ENCODE measurements at regions not wholly inside any gene's neighbourhood (a gene's known extent, or its start where the extent isn't known, plus 50 kb on each side); places are given as distances from the start of the nearest gene placed in this dataset.

- Mint-ChIP-seq H3K4me1 (ENCODE audit: low read depth) (no peaks in the 10 kb centered on the region), H3K4me3 (no peak overlapping the region), H3K27ac (no peak overlapping the region), H3K36me3 (ENCODE audit: insufficient read depth in 2 of 2) (peaks cover 0 to 2% of the 10 kb centered on the region in 2 donors), H3K9me3 (peaks cover 1 to 11% of the 10 kb centered on the region in 2 donors), H3K27me3 (ENCODE audit: low read depth) (no peaks in the 10 kb centered on the region)
- ATAC-seq (replicated peaks in 1 of 2) (no peak), DNase-seq (no peak)
Measured at GRCh38 chr9:11551106-11551505, 938.3 kb upstream of the PTPRD start.

- no peak overlapping the region for H3K27ac Mint-ChIP-seq
Measured at GRCh38 chr9:11558043-11558442, 945.2 kb upstream of the PTPRD start.

GRCh38 chr9:11559001-11559776, 946.4 kb upstream of the PTPRD start:
- H3K4me1 Mint-ChIP-seq (ENCODE audit: low read depth), result no peaks in the 10 kb centered on the region
- H3K9me3 Mint-ChIP-seq, result peaks cover 11 to 17% of the 10 kb centered on the region in 2 donors
- H3K4me3 Mint-ChIP-seq, result no peak overlapping the region
- no peaks in the 10 kb centered on the region for H3K27me3 Mint-ChIP-seq (ENCODE audit: low read depth)
- DNase-seq (no peak), ATAC-seq (replicated peaks in 1 of 2) (no peak)
- H3K36me3 Mint-ChIP-seq (ENCODE audit: insufficient read depth in 2 of 2), result no peaks in the 10 kb centered on the region
- no peak overlapping the region for H3K27ac Mint-ChIP-seq

More at GRCh38 chr9:11558043-11558442, 945.2 kb upstream of the PTPRD start:
- Mint-ChIP-seq H3K4me3 (no peak overlapping the region), H3K9me3 (peaks cover 11 to 15% of the 10 kb centered on the region in 2 donors), H3K36me3 (ENCODE audit: insufficient read depth in 2 of 2) (no peaks in the 10 kb centered on the region), H3K4me1 (ENCODE audit: low read depth) (no peaks in the 10 kb centered on the region), H3K27me3 (ENCODE audit: low read depth) (no peaks in the 10 kb centered on the region)
- no peak for DNase-seq
- ATAC-seq (replicated peaks in 1 of 2), result no peak

GRCh38 chr9:11577522-11577921, 964.7 kb upstream of the PTPRD start:
- DNase-seq, result no peak
- no peak overlapping the region for H3K4me3 Mint-ChIP-seq
- no peaks in the 10 kb centered on the region for H3K36me3 Mint-ChIP-seq (ENCODE audit: insufficient read depth in 2 of 2)
- peaks cover 2 to 9% of the 10 kb centered on the region in 2 donors for H3K9me3 Mint-ChIP-seq
- H3K4me1 Mint-ChIP-seq (ENCODE audit: low read depth), result no peaks in the 10 kb centered on the region
- H3K27me3 Mint-ChIP-seq (ENCODE audit: low read depth), result no peaks in the 10 kb centered on the region
- no peak for ATAC-seq (replicated peaks in 1 of 2)
- no peak overlapping the region for H3K27ac Mint-ChIP-seq

- DNase-seq (no peak), ATAC-seq (replicated peaks in 1 of 2) (no peak)
- H3K9me3 Mint-ChIP-seq, result peaks cover 1 to 10% of the 10 kb centered on the region in 2 donors
Measured at GRCh38 chr9:11595756-11596155, 983.0 kb upstream of the PTPRD start.

GRCh38 chr9:11618241-11618805, 1005.5 kb upstream of the PTPRD start:
- Mint-ChIP-seq H3K9me3 (peaks cover 8 to 12% of the 10 kb centered on the region in 2 donors), H3K27me3 (ENCODE audit: low read depth) (no peaks in the 10 kb centered on the region)

More at GRCh38 chr9:11595756-11596155, 983.0 kb upstream of the PTPRD start:
- Mint-ChIP-seq H3K4me3 (no peak overlapping the region), H3K36me3 (ENCODE audit: insufficient read depth in 2 of 2) (peaks cover 0 to 2% of the 10 kb centered on the region in 2 donors), H3K4me1 (ENCODE audit: low read depth) (no peaks in the 10 kb centered on the region), H3K27ac (no peak overlapping the region), H3K27me3 (ENCODE audit: low read depth) (no peaks in the 10 kb centered on the region)

GRCh38 chr9:11632691-11633090, 1019.9 kb upstream of the PTPRD start:
- no peak overlapping the region for H3K4me3 Mint-ChIP-seq
- peaks cover 4 to 12% of the 10 kb centered on the region in 2 donors for H3K9me3 Mint-ChIP-seq
- DNase-seq, result no peak
- no peak for ATAC-seq (replicated peaks in 1 of 2)
- H3K36me3 Mint-ChIP-seq (ENCODE audit: insufficient read depth in 2 of 2), result peaks cover 0 to 2% of the 10 kb centered on the region in 2 donors
- H3K4me1 Mint-ChIP-seq (ENCODE audit: low read depth), result no peaks in the 10 kb centered on the region
- H3K27me3 Mint-ChIP-seq (ENCODE audit: low read depth), result no peaks in the 10 kb centered on the region
- no peak overlapping the region for H3K27ac Mint-ChIP-seq

More at GRCh38 chr9:11618241-11618805, 1005.5 kb upstream of the PTPRD start:
- ATAC-seq (replicated peaks in 1 of 2) (no peak), DNase-seq (no peak)
- Mint-ChIP-seq H3K27ac (no peak overlapping the region), H3K4me1 (ENCODE audit: low read depth) (no peaks in the 10 kb centered on the region), H3K4me3 (no peak overlapping the region), H3K36me3 (ENCODE audit: insufficient read depth in 2 of 2) (peaks cover 2 to 6% of the 10 kb centered on the region in 2 donors)

GRCh38 chr9:11646831-11647230, 1034.0 kb upstream of the PTPRD start:
- Mint-ChIP-seq H3K36me3 (ENCODE audit: insufficient read depth in 2 of 2) (peaks cover 0 to 2% of the 10 kb centered on the region in 2 donors), H3K9me3 (peaks cover 9 to 10% of the 10 kb centered on the region in 2 donors), H3K27ac (no peak overlapping the region), H3K4me1 (ENCODE audit: low read depth) (no peaks in the 10 kb centered on the region), H3K4me3 (no peak overlapping the region), H3K27me3 (ENCODE audit: low read depth) (no peaks in the 10 kb centered on the region)
- DNase-seq (no peak), ATAC-seq (replicated peaks in 1 of 2) (no peak)

- H3K27me3 Mint-ChIP-seq (ENCODE audit: low read depth), result no peaks in the 10 kb centered on the region
- H3K36me3 Mint-ChIP-seq (ENCODE audit: insufficient read depth in 2 of 2), result no peaks in the 10 kb centered on the region
- no peak for ATAC-seq (replicated peaks in 1 of 2)
- H3K9me3 Mint-ChIP-seq, result peaks cover 8 to 12% of the 10 kb centered on the region in 2 donors
- no peak overlapping the region for H3K27ac Mint-ChIP-seq
- DNase-seq, result no peak
- no peaks in the 10 kb centered on the region for H3K4me1 Mint-ChIP-seq (ENCODE audit: low read depth)
- no peak overlapping the region for H3K4me3 Mint-ChIP-seq
Measured at GRCh38 chr9:11653867-11654266, 1039.3 kb upstream of the TYRP1 start.

- H3K36me3 Mint-ChIP-seq (ENCODE audit: insufficient read depth in 2 of 2), result peaks cover 2 to 4% of the 10 kb centered on the region in 2 donors
- H3K27ac Mint-ChIP-seq, result no peak overlapping the region
- peaks cover 9 to 14% of the 10 kb centered on the region in 2 donors for H3K9me3 Mint-ChIP-seq
- ATAC-seq (replicated peaks in 1 of 2) (no peak), DNase-seq (no peak)
- H3K4me3 Mint-ChIP-seq, result no peak overlapping the region
- H3K27me3 Mint-ChIP-seq (ENCODE audit: low read depth), result no peaks in the 10 kb centered on the region
- no peaks in the 10 kb centered on the region for H3K4me1 Mint-ChIP-seq (ENCODE audit: low read depth)
Measured at GRCh38 chr9:11663913-11664312, 1029.3 kb upstream of the TYRP1 start.

GRCh38 chr9:11676821-11677220, 1016.4 kb upstream of the TYRP1 start:
- Mint-ChIP-seq H3K27ac (no peak overlapping the region), H3K4me3 (no peak overlapping the region), H3K36me3 (ENCODE audit: insufficient read depth in 2 of 2) (peaks cover 1% of the 10 kb centered on the region in 2 donors), H3K9me3 (peaks cover 2 to 5% of the 10 kb centered on the region in 2 donors), H3K27me3 (ENCODE audit: low read depth) (no peaks in the 10 kb centered on the region), H3K4me1 (ENCODE audit: low read depth) (no peaks in the 10 kb centered on the region)
- no peak for ATAC-seq (replicated peaks in 1 of 2)
- DNase-seq, result no peak

GRCh38 chr9:11686733-11687132, 1006.5 kb upstream of the TYRP1 start:
- Mint-ChIP-seq H3K4me3 (no peak overlapping the region), H3K4me1 (ENCODE audit: low read depth) (no peaks in the 10 kb centered on the region), H3K9me3 (peaks cover 1 to 8% of the 10 kb centered on the region in 2 donors), H3K36me3 (ENCODE audit: insufficient read depth in 2 of 2) (peaks cover 0 to 3% of the 10 kb centered on the region in 2 donors), H3K27ac (no peak overlapping the region), H3K27me3 (ENCODE audit: low read depth) (no peaks in the 10 kb centered on the region)
- ATAC-seq (replicated peaks in 1 of 2) (no peak), DNase-seq (no peak)

- Mint-ChIP-seq H3K27me3 (ENCODE audit: low read depth) (no peaks in the 10 kb centered on the region), H3K36me3 (ENCODE audit: insufficient read depth in 2 of 2) (no peaks in the 10 kb centered on the region)
Measured at GRCh38 chr9:11697126-11697525, 996.1 kb upstream of the TYRP1 start.

More at GRCh38 chr9:11697126-11697525, 996.1 kb upstream of the TYRP1 start:
- ATAC-seq (replicated peaks in 1 of 2) (no peak), DNase-seq (no peak)
- peaks cover 7 to 14% of the 10 kb centered on the region in 2 donors for H3K9me3 Mint-ChIP-seq
- H3K4me1 Mint-ChIP-seq (ENCODE audit: low read depth), result no peaks in the 10 kb centered on the region
- H3K4me3 Mint-ChIP-seq, result no peak overlapping the region
- no peak overlapping the region for H3K27ac Mint-ChIP-seq

Data from activated T-cell treated with anti-CD3 and anti-CD28 coated beads, Interleukin-2, amount 50 U/mL, for 72 hours (primary cell).